Transverse colon (tissue), 4 donors: ENCODE measurements at regions not wholly inside any gene's neighbourhood (a gene's known extent, or its start where the extent isn't known, plus 50 kb on each side); places are given as distances from the start of the nearest gene placed in this dataset.
"Not testable (repeated sequence)": the region's sequence is repeated elsewhere in the genome, so short reads cannot be mapped to it uniquely, and the experiment has no call there.

ENCODE experiments used
- DNase-seq: peaks from one replicate; pipeline ENCODE4 v3.0.0-alpha.2; 2019
- H3K27ac ChIP-seq, 4 donors: fragments of 200-600 bp; sonication (generic); 2 replicates each; pipeline ENCODE4 v1.5.1; 2016 to 2018; ENCODE audit warnings: inconsistent platforms in 4 of 4
- H3K27me3 ChIP-seq: fragments of 200-600 bp; sonication (generic); 2 replicates; pipeline ENCODE4 v1.5.1; 2017; ENCODE audit warnings: inconsistent platforms
- H3K36me3 ChIP-seq, 4 donors: fragments of 200-600 bp; sonication (generic); 2 replicates each; pipeline ENCODE4 v1.5.1; 2017 to 2019; ENCODE audit warnings: inconsistent platforms in 4 of 4
- H3K4me1 ChIP-seq, 4 donors: fragments of 200-600 bp; sonication (generic); 2 replicates each; pipeline ENCODE4 v1.5.1; 2017 to 2020; ENCODE audit warnings: inconsistent platforms in 4 of 4
- H3K4me3 ChIP-seq, 4 donors: fragments of 200-600 bp; sonication (generic); 1 replicate in 1 of 4; 2 replicates in 3 of 4; pipeline versions ENCODE4 v1.5.1 to v1.6.1; 2017 to 2019; ENCODE audit warnings: inconsistent platforms in 4 of 4
- H3K9me3 ChIP-seq, 2 donors: fragments of 200-600 bp; sonication (generic); 2 replicates each; pipeline ENCODE4 v1.5.1; 2017 to 2019; ENCODE audit warnings: inconsistent platforms in 2 of 2
- CTCF ChIP-seq, 5 experiments: fragments of 200-600 bp in 3 of 5; fragments of 450-650 bp in 2 of 5; sonication (generic) in 3 of 5; IDR thresholded peaks; 1 replicate in 2 of 5; 2 replicates in 3 of 5; pipeline ENCODE4 v1.5.1; 2016 to 2017; ENCODE audit warnings: antibody characterized with exemption in 5 of 5, inconsistent platforms in 3 of 5, mild to moderate bottlenecking in 2 of 5, moderate library complexity in 1 of 5
- EP300 ChIP-seq: sonication (generic); formaldehyde crosslinking; IDR thresholded peaks from one replicate; pipeline ENCODE4 v1.6.1; 2017; ENCODE audit warnings: antibody characterized with exemption, low read depth
- POLR2A ChIP-seq: fragments of 450-650 bp; IDR thresholded peaks from one replicate; pipeline ENCODE4 v1.6.1; 2016; ENCODE audit warnings: antibody characterized with exemption, mild to moderate bottlenecking, moderate library complexity
- POLR2AphosphoS5 ChIP-seq, 3 donors: sonication (generic); formaldehyde crosslinking; IDR thresholded peaks; one replicate each; pipeline ENCODE4 v1.6.1; 2016; ENCODE audit warnings: antibody characterized with exemption in 3 of 3
- WGBS, 2 donors: methylation state at CpG; one replicate each; pipeline ENCODE4 v1.1.5; 2018; ENCODE audit warnings: low coverage in 1 of 2; 5-methylcytosine and 5-hydroxymethylcytosine counted together
- in situ Hi-C, 4 donors: fragments of 200-750 bp; cut with MboI; loops; one replicate each; pipeline versions ENCODE4 v1.15.0 to v1.15.1; 2017; ENCODE audit warnings: low sequenced_read_pairs in 3 of 4, low pct_ligation_motif_present in 1 of 4, low pct_unique_long_range_greater_than_20kb in 1 of 4
- intact Hi-C: fragments of 100-400 bp; cut with DNase I; formaldehyde crosslinking; loops from one replicate; pipeline ENCODE4 v1.15.1; 2023; ENCODE audit warnings: low total_unique reads

DNA sequence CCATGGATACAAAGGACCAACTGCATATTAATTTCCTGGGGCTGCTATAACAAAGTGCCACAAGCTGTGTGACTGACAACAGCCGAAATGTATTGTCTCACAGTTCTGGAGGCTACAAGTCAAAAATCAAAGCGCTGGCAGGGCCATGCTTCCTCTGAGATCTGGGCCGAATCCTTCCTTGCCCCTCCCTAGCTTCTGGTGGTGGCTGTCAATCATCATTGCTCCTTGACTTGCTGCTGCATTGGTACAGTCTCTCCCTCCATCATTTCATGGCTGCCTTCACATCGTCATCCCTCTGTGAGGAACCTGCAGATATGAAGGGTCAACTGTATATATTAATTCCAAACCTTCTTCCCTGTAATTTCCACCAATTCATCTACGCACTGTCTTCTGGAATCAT is 118.3 kb downstream of the EXOC5 start:
- no peak for DNase-seq
- TF ChIP-seq POLR2AphosphoS5 (IDR thresholded peaks at IDR 0.05) (no peak), POLR2A (no peak), EP300 (no peak), CTCF (IDR thresholded peaks at IDR 0.05) (no peak)
- Histone ChIP-seq H3K27me3 (no peaks in the 10 kb centered on the region), H3K27ac (no peak overlapping the region), H3K4me3 (no peak overlapping the region), H3K36me3 (no peaks in the 10 kb centered on the region), H3K9me3 (no peaks in the 10 kb centered on the region), H3K4me1 (no peaks in the 10 kb centered on the region)
- intact Hi-C loops, result no loop called here
- in situ Hi-C loops, result no loop called here
- 82 to 88% methylated on average over 1 to 5 of the region's 5 CpGs for WGBS, 2 donors

DNA sequence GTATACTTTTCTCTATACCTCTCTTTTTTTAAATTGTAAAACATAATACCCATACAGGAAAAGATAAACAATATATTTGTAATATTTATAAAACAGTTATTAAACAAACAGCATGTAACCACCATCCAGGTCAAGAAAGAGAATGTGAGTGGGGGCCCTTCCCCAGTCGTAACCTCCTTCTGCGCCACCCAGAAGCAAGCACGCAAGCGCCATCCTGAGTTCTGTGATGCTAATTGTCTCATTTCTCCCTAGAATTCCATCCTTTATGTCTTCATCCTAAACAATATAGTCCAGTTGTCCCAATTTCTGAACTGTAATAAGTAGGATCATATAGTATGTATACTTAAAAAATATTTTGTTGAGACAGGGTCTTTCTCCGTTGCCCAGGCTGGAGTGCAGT is 129.5 kb downstream of the EXOC5 start:
- no peak for TF ChIP-seq CTCF (IDR thresholded peaks at IDR 0.05)
- no peak for TF ChIP-seq POLR2AphosphoS5 (IDR thresholded peaks at IDR 0.05)
- no peak for TF ChIP-seq POLR2A
- TF ChIP-seq EP300, result no peak
- H3K9me3 ChIP-seq, result no peaks in the 10 kb centered on the region
- H3K27ac ChIP-seq, result no peak overlapping the region
- H3K4me1 ChIP-seq, result no peaks in the 10 kb centered on the region
- H3K4me3 ChIP-seq, result no peak overlapping the region
- H3K36me3 ChIP-seq, result no peaks in the 10 kb centered on the region
- DNase-seq, result no peak
- no peaks in the 10 kb centered on the region for H3K27me3 ChIP-seq
- in situ Hi-C loops (no loop called here), intact Hi-C loops (no loop called here)
- 96% methylated on average over 5 of the region's 5 CpGs; no CpG with 5 or more reads in 1 of the 2 donors for WGBS, 2 donors

DNA sequence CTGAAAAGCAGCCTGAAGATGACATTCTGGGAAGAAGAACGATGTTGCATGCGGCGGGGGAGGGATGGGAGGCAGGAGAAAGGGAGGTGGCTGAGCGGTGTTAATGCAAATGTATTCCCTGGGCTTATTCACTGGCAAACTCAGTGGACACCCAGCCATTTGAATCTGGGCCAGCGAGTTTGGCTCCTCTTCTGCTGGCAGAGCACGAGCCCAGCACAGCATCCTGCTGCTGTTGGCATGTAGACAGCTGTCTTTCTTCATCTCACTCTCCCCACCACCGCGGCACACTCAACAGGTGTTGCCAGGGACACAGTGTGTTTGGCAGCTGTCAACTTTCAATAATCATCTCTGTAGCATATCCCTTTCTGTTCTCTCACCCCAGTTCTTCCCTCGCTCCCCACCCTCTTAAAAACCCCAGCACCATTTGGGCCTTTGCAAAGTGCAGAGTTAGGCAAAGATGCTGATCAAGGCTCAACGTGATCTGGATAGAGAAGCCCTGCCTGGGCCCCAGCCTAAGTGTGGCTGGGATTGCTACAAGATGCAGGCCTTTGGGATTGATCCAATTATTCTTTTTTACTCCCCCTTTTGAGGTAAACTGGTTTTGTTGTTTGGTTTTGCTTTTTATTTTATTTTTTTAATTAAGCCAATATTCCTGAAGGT is 131.9 kb downstream of the EXOC5 start:
- no peak for DNase-seq
- H3K9me3 ChIP-seq, result no peaks in the 10 kb centered on the region
- H3K4me3 ChIP-seq, result no peak overlapping the region
- TF ChIP-seq EP300, result no peak
- no peak for TF ChIP-seq POLR2AphosphoS5 (IDR thresholded peaks at IDR 0.05)
- TF ChIP-seq CTCF (IDR thresholded peaks at IDR 0.05), result no peak
- TF ChIP-seq POLR2A, result no peak
- H3K27ac ChIP-seq, result no peak overlapping the region
- H3K4me1 ChIP-seq, result no peaks in the 10 kb centered on the region
- 33 to 58% methylated on average over 5 to 10 of the region's 10 CpGs for WGBS, 2 donors
- H3K36me3 ChIP-seq, result no peaks in the 10 kb centered on the region
- no peaks in the 10 kb centered on the region for H3K27me3 ChIP-seq
- in situ Hi-C loops, result no loop called here
- intact Hi-C loops, result no loop called here

GRCh38 chr14:57127809-57128208 is 140.9 kb downstream of the EXOC5 start:
- H3K27ac ChIP-seq, intact Hi-C loops, H3K4me1 ChIP-seq, in situ Hi-C loops, H3K27me3 ChIP-seq, H3K4me3 ChIP-seq, H3K9me3 ChIP-seq, DNase-seq, H3K36me3 ChIP-seq: not testable (repeated sequence)
- WGBS, 2 donors, result 94 to 98% methylated on average over 5 to 6 of the region's 6 CpGs

- in situ Hi-C loops, result no loop called here
- intact Hi-C loops, result no loop called here
- DNase-seq, result no peak
- Histone ChIP-seq H3K36me3 (no peaks in the 10 kb centered on the region), H3K27ac (no peak overlapping the region), H3K27me3 (no peaks in the 10 kb centered on the region), H3K9me3 (no peaks in the 10 kb centered on the region), H3K4me1 (no peaks in the 10 kb centered on the region), H3K4me3 (no peak overlapping the region)
- TF ChIP-seq POLR2AphosphoS5 (IDR thresholded peaks at IDR 0.05) (no peak), CTCF (IDR thresholded peaks at IDR 0.05) (no peak), EP300 (no peak), POLR2A (no peak)
- WGBS, 2 donors, result 38 to 45% methylated on average over 1 to 3 of the region's 3 CpGs
Measured at GRCh38 chr14:57122129-57122528, 146.6 kb downstream of the EXOC5 start.

DNA sequence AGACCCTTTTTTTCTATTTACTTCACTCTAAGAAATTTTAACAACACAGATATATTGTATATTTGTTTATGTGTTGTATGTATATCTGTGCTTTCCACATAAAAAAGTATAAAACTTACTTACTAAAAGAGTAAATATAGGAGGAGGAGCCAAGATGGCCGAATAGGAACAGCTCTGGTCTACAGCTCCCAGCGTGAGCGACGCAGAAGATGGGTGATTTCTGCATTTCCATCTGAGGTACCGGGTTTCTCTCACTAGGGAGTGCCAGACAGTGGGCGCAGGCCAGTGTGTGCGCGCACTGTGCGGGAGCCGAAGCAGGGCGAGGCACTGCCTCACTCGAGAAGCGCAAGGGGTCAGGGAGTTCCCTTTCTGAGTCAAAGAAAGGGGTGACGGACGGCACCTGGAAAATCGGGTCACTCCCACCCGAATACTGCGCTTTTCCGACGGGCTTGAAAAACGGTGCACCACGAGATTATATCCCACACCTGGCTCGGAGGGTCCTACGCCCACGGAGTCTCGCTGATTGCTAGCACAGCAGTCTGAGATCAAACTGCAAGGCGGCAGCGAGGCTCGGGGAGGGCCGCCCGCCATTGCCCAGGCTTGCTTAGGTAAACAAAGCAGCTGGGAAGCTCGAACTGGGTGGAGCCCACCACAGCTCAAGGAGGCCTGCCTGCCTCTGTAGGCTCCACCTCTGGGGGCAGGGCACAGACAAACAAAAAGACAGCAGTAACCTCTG is 156.5 kb downstream of the EXOC5 start:
- H3K9me3 ChIP-seq, H3K36me3 ChIP-seq, H3K27me3 ChIP-seq, intact Hi-C loops, H3K4me1 ChIP-seq, in situ Hi-C loops: not testable (repeated sequence)
- H3K27ac ChIP-seq, result peak overlapping the region in 1 of 4 donors; percentile 9
- DNase-seq, result peak; percentile 9
- 48 to 87% methylated on average over 13 to 23 of the region's 32 CpGs for WGBS, 2 donors
- H3K4me3 ChIP-seq, result peak overlapping the region in 1 of 4 donors; percentile 6
